WERI-Rb-1 (cell line): ENCODE measurements at regions not wholly inside any gene's neighbourhood (a gene's known extent, or its start where the extent isn't known, plus 50 kb on each side); places are given as distances from the start of the nearest gene placed in this dataset.

Experiments used
- DNase-seq: peaks from one replicate; pipeline ENCODE4 v3.0.0-alpha.2; 2020
- H3K27ac ChIP-seq: fragments of 250-450 bp; sonication (Bioruptor Pico); 2 replicates; pipeline ENCODE4 v1.5.1; 2020; ENCODE audit warnings: mild to moderate bottlenecking, moderate library complexity
- H3K27me3 ChIP-seq: fragments of 250-450 bp; sonication (Bioruptor Pico); 2 replicates; pipeline ENCODE4 v1.5.1; 2021; ENCODE audit warnings: mild to moderate bottlenecking, low read depth, moderate library complexity; ENCODE audit not compliant: insufficient read depth, severe bottlenecking
- H3K36me3 ChIP-seq: fragments of 250-450 bp; sonication (Bioruptor Pico); 2 replicates; pipeline ENCODE4 v1.5.1; 2020; ENCODE audit warnings: mild to moderate bottlenecking, moderate library complexity
- H3K4me3 ChIP-seq: 2 replicates; pipeline ENCODE4 v1.5.1; 2011; ENCODE audit warnings: low read depth, mild to moderate bottlenecking, control low read depth, low read length
- H3K9me3 ChIP-seq: fragments of 250-450 bp; sonication (Bioruptor Pico); 2 replicates; pipeline ENCODE4 v1.5.1; 2021; ENCODE audit warnings: mild to moderate bottlenecking, moderate library complexity; ENCODE audit not compliant: severe bottlenecking
- CTCF ChIP-seq: IDR thresholded peaks from 2 replicates; pipeline ENCODE4 v1.5.1; 2011; ENCODE audit warnings: low read depth, mild to moderate bottlenecking, control low read depth, inconsistent platforms, low read length

GRCh38 chr3:96750094-96750767 is 64.2 kb upstream of the EPHA6 start:
- no peaks in the 10 kb centered on the region for H3K36me3 ChIP-seq
- H3K4me3 ChIP-seq = no peak overlapping the region
- H3K27me3 ChIP-seq = peaks cover 29% of the 10 kb centered on the region
- no peaks in the 10 kb centered on the region for H3K9me3 ChIP-seq
- H3K27ac ChIP-seq = no peak overlapping the region
- DNase-seq = no peak
- TF ChIP-seq CTCF = no peak

- TF ChIP-seq CTCF = no peak
- H3K4me3 ChIP-seq = no peak overlapping the region
- no peaks in the 10 kb centered on the region for H3K9me3 ChIP-seq
- no peak for DNase-seq
- H3K36me3 ChIP-seq = no peaks in the 10 kb centered on the region
- H3K27me3 ChIP-seq = peaks cover 37% of the 10 kb centered on the region
- no peak overlapping the region for H3K27ac ChIP-seq
Measured at GRCh38 chr3:96753124-96753523, 61.3 kb upstream of the EPHA6 start.

GRCh38 chr3:96754128-96754527 is 60.3 kb upstream of the EPHA6 start:
- Histone ChIP-seq H3K36me3 (no peaks in the 10 kb centered on the region), H3K27ac (no peak overlapping the region), H3K27me3 (peaks cover 37% of the 10 kb centered on the region), H3K4me3 (no peak overlapping the region), H3K9me3 (no peaks in the 10 kb centered on the region)
- DNase-seq = no peak
- no peak for TF ChIP-seq CTCF

GRCh38 chr3:96755519-96755918 is 58.9 kb upstream of the EPHA6 start:
- peaks cover 47% of the 10 kb centered on the region for H3K27me3 ChIP-seq
- no peak overlapping the region for H3K27ac ChIP-seq
- H3K9me3 ChIP-seq = no peaks in the 10 kb centered on the region
- H3K4me3 ChIP-seq = no peak overlapping the region
- H3K36me3 ChIP-seq = no peaks in the 10 kb centered on the region
- no peak for DNase-seq
- no peak for TF ChIP-seq CTCF

- Histone ChIP-seq H3K36me3 (no peaks in the 10 kb centered on the region), H3K9me3 (no peaks in the 10 kb centered on the region), H3K4me3 (no peak overlapping the region), H3K27ac (no peak overlapping the region), H3K27me3 (peaks cover 57% of the 10 kb centered on the region)
- DNase-seq = no peak
- TF ChIP-seq CTCF = no peak
Measured at GRCh38 chr3:96756516-96756915, 57.9 kb upstream of the EPHA6 start.

GRCh38 chr3:96760956-96761355 is 53.4 kb upstream of the EPHA6 start:
- Histone ChIP-seq H3K9me3 (no peaks in the 10 kb centered on the region), H3K4me3 (no peak overlapping the region), H3K27ac (no peak overlapping the region), H3K27me3 (peaks cover 31% of the 10 kb centered on the region), H3K36me3 (no peaks in the 10 kb centered on the region)
- no peak for TF ChIP-seq CTCF
- no peak for DNase-seq
